ENCODE measurements at regions not wholly inside any gene's neighbourhood (a gene's known extent, or its start where the extent isn't known, plus 50 kb on each side); places are given as distances from the start of the nearest gene placed in this dataset.

DNA sequence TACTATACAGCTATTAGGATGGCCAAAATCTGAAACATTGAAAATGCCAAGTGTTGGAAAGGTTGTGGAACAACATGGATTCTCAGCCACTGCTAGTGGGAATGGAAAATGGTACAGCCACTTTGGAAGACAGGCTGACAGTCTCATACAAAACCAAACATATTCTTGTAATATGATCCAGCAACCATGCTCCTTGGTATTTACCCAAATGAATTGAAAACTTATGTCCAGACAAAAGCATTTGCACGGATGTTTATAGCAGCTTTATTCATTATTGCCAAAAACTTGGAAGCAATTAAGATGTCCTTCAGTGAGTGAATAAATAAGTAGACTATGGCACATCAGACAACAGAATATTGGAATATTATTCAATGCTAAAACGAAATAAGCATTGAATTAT is 105.8 kb upstream of the DCLK2 start:
- Histone ChIP-seq H4K20me1 (replicated peaks; ENCODE audit: insufficient read depth) (no peaks in the 10 kb centered on the region), H3K79me2 (replicated peaks; ENCODE audit: insufficient read depth) (no peaks in the 10 kb centered on the region), H3F3A (replicated peaks; ENCODE audit: low read depth) (no peaks in the 10 kb centered on the region), H3K4me2 (no peak overlapping the region), H3K27ac (ENCODE audit: low read depth) (no peak overlapping the region), H3K36me3 (ENCODE audit: insufficient read depth) (no peaks in the 10 kb centered on the region), H3K4me3 (no peak overlapping the region), H3K4me1 (ENCODE audit: insufficient read depth) (no peaks in the 10 kb centered on the region), H2AFZ (no peak overlapping the region), H3K9me2 (ENCODE audit: insufficient read depth) (0 out of 2 replicates have a peak, but pooled peaks cover 3% of the 10 kb centered on the region), H3K27me3 (ENCODE audit: insufficient read depth) (no peaks in the 10 kb centered on the region)
- DNase-seq (ENCODE audit: low spot score) (no peak), ATAC-seq (no peak)
- no peak overlapping the region for H3K27ac Mint-ChIP-seq
- H3K36me3 Mint-ChIP-seq (ENCODE audit: low read depth): no peaks in the 10 kb centered on the region
- H3K4me3 Mint-ChIP-seq: no peak overlapping the region
- TF ChIP-seq, protein P1, sequence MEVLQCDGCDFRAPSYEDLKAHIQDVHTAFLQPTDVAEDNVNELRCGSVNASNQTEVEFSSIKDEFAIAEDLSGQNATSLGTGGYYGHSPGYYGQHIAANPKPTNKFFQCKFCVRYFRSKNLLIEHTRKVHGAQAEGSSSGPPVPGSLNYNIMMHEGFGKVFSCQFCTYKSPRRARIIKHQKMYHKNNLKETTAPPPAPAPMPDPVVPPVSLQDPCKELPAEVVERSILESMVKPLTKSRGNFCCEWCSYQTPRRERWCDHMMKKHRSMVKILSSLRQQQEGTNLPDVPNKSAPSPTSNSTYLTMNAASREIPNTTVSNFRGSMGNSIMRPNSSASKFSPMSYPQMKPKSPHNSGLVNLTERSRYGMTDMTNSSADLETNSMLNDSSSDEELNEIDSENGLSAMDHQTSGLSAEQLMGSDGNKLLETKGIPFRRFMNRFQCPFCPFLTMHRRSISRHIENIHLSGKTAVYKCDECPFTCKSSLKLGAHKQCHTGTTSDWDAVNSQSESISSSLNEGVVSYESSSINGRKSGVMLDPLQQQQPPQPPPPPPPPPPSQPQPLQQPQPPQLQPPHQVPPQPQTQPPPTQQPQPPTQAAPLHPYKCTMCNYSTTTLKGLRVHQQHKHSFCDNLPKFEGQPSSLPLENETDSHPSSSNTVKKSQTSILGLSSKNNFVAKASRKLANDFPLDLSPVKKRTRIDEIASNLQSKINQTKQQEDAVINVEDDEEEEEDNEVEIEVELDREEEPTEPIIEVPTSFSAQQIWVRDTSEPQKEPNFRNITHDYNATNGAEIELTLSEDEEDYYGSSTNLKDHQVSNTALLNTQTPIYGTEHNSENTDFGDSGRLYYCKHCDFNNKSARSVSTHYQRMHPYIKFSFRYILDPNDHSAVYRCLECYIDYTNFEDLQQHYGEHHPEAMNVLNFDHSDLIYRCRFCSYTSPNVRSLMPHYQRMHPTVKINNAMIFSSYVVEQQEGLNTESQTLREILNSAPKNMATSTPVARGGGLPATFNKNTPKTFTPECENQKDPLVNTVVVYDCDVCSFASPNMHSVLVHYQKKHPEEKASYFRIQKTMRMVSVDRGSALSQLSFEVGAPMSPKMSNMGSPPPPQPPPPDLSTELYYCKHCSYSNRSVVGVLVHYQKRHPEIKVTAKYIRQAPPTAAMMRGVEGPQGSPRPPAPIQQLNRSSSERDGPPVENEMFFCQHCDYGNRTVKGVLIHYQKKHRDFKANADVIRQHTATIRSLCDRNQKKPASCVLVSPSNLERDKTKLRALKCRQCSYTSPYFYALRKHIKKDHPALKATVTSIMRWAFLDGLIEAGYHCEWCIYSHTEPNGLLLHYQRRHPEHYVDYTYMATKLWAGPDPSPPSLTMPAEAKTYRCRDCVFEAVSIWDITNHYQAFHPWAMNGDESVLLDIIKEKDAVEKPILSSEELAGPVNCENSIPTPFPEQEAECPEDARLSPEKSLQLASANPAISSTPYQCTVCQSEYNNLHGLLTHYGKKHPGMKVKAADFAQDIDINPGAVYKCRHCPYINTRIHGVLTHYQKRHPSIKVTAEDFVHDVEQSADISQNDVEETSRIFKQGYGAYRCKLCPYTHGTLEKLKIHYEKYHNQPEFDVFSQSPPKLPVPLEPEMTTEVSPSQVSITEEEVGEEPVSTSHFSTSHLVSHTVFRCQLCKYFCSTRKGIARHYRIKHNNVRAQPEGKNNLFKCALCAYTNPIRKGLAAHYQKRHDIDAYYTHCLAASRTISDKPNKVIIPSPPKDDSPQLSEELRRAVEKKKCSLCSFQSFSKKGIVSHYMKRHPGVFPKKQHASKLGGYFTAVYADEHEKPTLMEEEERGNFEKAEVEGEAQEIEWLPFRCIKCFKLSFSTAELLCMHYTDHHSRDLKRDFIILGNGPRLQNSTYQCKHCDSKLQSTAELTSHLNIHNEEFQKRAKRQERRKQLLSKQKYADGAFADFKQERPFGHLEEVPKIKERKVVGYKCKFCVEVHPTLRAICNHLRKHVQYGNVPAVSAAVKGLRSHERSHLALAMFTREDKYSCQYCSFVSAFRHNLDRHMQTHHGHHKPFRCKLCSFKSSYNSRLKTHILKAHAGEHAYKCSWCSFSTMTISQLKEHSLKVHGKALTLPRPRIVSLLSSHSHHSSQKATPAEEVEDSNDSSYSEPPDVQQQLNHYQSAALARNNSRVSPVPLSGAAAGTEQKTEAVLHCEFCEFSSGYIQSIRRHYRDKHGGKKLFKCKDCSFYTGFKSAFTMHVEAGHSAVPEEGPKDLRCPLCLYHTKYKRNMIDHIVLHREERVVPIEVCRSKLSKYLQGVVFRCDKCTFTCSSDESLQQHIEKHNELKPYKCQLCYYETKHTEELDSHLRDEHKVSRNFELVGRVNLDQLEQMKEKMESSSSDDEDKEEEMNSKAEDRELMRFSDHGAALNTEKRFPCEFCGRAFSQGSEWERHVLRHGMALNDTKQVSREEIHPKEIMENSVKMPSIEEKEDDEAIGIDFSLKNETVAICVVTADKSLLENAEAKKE (CRISPR knock-in tag; IDR thresholded peaks at IDR 0.05): no peak
- TF ChIP-seq JUNB (IDR thresholded peaks at IDR 0.05; ENCODE audit: unreplicated experiment) (no peak), EZH2phosphoT487 (IDR thresholded peaks at IDR 0.05; ENCODE audit: unreplicated experiment) (no peak), ZNF331 (CRISPR knock-in tag; IDR thresholded peaks at IDR 0.05; ENCODE audit: low read depth) (no peak), ZNF114 (CRISPR knock-in tag; IDR thresholded peaks at IDR 0.05) (no peak), NANOG (IDR thresholded peaks at IDR 0.05; ENCODE audit: borderline replicate concordance) (no peak), EZH2 (IDR thresholded peaks at IDR 0.05; ENCODE audit: low read depth, unreplicated experiment) (no peak), STAT1 (IDR thresholded peaks at IDR 0.05; ENCODE audit: unreplicated experiment) (no peak), CREB1 (CRISPR knock-in tag; IDR thresholded peaks at IDR 0.05; ENCODE audit: low read depth) (no peak)
- TF ChIP-seq, protein P2, sequence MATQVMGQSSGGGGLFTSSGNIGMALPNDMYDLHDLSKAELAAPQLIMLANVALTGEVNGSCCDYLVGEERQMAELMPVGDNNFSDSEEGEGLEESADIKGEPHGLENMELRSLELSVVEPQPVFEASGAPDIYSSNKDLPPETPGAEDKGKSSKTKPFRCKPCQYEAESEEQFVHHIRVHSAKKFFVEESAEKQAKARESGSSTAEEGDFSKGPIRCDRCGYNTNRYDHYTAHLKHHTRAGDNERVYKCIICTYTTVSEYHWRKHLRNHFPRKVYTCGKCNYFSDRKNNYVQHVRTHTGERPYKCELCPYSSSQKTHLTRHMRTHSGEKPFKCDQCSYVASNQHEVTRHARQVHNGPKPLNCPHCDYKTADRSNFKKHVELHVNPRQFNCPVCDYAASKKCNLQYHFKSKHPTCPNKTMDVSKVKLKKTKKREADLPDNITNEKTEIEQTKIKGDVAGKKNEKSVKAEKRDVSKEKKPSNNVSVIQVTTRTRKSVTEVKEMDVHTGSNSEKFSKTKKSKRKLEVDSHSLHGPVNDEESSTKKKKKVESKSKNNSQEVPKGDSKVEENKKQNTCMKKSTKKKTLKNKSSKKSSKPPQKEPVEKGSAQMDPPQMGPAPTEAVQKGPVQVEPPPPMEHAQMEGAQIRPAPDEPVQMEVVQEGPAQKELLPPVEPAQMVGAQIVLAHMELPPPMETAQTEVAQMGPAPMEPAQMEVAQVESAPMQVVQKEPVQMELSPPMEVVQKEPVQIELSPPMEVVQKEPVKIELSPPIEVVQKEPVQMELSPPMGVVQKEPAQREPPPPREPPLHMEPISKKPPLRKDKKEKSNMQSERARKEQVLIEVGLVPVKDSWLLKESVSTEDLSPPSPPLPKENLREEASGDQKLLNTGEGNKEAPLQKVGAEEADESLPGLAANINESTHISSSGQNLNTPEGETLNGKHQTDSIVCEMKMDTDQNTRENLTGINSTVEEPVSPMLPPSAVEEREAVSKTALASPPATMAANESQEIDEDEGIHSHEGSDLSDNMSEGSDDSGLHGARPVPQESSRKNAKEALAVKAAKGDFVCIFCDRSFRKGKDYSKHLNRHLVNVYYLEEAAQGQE (IDR thresholded peaks at IDR 0.05; ENCODE audit: unreplicated experiment): no peak
- TF ChIP-seq, protein P3, sequence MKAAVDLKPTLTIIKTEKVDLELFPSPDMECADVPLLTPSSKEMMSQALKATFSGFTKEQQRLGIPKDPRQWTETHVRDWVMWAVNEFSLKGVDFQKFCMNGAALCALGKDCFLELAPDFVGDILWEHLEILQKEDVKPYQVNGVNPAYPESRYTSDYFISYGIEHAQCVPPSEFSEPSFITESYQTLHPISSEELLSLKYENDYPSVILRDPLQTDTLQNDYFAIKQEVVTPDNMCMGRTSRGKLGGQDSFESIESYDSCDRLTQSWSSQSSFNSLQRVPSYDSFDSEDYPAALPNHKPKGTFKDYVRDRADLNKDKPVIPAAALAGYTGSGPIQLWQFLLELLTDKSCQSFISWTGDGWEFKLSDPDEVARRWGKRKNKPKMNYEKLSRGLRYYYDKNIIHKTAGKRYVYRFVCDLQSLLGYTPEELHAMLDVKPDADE (IDR thresholded peaks at IDR 0.05): no peak
- H3K27me3 Mint-ChIP-seq (ENCODE audit: insufficient read depth, low read depth, poor library complexity): no peaks in the 10 kb centered on the region
- H3K9me3 Mint-ChIP-seq: no peaks in the 10 kb centered on the region
- no peaks in the 10 kb centered on the region for H3K4me1 Mint-ChIP-seq
